ENCODE measurements at regions not wholly inside any gene's neighbourhood (a gene's known extent, or its start where the extent isn't known, plus 50 kb on each side); places are given as distances from the start of the nearest gene placed in this dataset.

DNA sequence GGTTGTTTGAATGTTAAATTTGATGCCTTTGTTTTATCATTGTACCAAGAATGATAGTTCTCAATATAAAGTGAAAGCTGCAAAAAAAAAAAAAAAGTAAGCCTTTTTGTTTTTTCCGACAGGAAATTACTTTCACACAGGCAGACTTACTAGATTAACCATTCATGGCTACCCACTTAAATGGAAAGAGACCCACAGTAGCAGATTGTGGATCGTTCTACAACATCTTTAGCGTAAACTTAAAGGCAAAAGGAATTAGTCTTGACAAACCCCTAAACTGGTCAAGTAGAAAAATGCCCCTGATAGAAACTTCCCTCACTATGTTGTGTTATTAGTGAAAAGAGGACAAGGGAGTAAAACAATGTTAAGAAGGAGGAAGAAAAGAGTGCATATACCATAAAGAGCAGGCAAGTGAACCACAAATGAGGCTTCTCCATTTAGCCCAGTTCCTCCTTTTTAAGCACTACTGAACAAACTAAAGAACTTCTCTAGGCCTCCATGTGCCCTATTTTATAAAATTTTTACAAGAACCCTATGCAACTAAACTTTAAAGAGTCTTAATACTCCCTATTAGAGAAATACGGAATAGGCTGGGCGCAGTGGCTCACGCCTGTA lies 1560.3 kb downstream of the MRPL39 start:
- no peak for DNase-seq (ENCODE audit: low read depth in 1 of 2, low spot score in 1 of 2)

DNA sequence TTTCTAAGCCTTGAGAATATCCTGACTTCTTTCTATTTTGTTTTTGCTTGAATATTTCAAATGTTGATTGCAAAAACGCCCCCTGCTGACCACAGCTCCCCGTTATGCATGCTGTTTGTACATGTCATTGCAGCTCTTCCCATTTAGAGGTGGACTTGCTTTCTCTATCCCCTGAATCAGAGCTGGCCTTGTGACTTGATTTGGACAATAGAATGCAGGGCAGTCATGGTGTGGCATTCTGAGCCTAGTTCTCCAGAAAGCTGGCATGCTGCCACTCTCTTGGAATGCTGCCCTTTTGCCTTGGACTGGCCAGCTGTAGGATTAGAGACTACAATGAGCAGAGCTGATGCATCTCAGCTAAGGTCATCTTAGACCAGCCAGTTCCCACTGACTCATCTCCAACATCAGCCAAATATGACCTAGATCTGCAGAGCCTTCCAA lies 1561.5 kb downstream of the MRPL39 start:
- DNase-seq (ENCODE audit: low read depth in 1 of 2, low spot score in 1 of 2) = no peak

DNA sequence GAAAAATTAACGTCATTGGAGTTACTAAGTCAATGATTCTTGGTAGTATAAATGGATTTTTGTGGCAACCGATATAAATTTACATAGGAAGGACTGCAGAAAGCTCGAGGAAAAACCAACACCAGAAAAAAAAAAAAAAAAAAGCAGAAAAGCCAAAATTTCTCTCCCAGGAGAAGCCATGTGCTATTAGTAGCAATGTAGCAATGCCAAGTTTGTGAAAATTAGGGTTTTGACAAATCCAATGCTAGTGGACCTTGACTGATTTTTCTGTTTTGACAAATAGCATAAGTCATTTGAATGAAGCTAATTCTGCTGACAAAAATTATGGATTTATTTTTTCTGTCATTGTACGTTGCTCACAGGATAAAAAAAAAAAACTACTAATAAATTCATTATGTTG lies 1561.9 kb downstream of the MRPL39 start:
- DNase-seq (ENCODE audit: low read depth in 1 of 2, low spot score in 1 of 2) = no peak

DNA sequence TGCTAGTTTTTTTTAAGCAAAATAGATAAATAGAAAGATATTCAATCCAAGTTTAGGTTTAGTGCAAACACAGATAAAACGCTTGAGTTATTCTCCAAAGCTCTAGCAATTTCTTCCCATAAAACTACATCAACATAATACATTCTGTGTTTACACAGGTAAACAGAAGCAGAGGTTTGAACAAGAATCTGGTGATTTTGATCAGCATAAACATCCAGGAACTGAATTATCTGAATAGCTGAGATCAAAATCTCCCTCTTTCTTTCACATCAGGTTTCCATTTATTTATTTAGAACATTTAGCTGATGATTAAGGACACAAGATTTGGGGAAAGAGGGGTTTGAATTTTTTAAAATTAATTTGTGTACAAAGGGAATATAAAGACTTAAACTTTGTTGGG lies 1564.6 kb downstream of the MRPL39 start:
- DNase-seq (ENCODE audit: low read depth in 1 of 2, low spot score in 1 of 2) = no peak

DNA sequence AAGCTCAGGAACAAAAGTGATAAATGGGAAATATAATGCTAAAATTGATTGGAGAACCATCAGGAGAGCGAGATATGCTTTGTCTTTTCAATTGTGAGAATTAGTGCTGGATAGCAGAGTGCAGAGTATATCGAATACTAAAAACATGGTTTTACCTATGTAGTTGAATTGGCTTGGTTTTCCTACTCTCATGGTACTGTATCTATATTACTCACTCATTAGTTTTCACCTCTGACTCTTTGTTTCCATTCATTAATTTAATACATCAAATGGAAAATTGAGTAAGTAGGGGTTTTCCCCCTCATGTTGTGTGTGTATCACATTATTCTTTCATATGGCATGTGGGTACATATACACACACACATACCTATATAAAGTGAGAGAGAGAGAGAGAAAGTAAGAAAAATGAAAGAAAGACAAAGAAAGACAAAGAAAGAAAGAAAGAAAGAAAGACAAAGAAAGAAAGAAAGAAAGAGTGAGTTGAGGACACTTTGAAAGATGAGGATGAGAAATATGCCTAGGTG lies 1574.5 kb downstream of the MRPL39 start:
- no peak for DNase-seq (ENCODE audit: low read depth in 1 of 2, low spot score in 1 of 2)

DNA sequence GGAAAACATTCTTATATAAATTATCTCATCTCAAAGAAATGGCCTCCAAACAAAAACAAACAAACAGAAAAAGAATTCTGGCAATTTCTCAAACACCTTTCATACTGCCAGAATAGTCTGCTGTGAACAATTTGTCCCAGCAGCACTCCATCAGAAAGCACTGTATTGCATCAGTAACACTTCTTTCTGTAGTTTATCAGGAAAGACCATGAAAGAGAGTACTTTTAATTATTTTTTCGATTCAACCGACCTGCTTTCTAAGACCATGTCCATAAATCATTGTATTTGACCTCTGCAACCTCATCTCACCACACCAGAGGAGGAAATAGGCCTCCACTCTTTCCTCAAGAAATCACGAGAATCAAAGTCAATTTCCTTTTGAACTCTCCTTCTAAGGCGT lies 1579.9 kb downstream of the MRPL39 start:
- DNase-seq (ENCODE audit: low read depth in 1 of 2, low spot score in 1 of 2) = no peak

DNA sequence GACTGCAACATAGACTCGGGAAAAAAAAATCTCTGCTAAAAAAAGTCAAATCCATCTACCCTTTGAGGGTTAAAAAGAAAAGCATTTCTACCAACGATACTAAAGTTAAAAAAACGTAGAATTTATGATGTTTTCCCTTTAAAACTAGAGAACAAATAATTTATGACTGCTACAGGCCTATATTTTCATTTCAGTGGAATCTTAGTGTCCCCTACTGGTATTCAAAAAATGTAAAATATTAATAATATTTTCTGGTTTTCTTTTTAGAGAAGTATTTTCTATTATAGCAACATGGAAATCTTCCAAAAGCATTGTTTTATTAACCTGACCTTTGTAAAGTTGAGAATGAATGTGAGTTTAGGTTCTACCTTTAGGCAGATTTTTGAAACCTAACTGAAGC lies 1582.2 kb downstream of the MRPL39 start:
- no peak for DNase-seq (ENCODE audit: low read depth in 1 of 2, low spot score in 1 of 2)

DNA sequence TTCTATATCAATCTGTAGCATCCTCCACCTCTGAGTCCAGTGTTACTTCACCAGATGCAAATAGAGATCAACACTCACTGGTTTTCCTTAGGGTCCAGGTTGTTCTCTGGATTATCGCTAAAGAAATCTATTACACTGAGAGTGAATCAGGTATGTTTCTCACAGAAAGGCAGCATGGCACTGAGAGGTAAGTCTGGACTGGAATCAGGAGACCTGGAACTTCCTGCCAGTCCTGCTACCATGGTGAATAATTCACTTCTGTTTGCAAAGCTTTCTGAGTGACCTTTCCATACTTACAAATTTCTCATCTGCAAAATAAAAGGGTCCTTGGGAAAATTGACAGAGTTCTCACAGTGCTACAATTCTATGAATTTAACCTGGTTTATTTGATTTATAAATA lies 1583.3 kb downstream of the MRPL39 start:
- DNase-seq (ENCODE audit: low read depth in 1 of 2, low spot score in 1 of 2) = no peak

DNA sequence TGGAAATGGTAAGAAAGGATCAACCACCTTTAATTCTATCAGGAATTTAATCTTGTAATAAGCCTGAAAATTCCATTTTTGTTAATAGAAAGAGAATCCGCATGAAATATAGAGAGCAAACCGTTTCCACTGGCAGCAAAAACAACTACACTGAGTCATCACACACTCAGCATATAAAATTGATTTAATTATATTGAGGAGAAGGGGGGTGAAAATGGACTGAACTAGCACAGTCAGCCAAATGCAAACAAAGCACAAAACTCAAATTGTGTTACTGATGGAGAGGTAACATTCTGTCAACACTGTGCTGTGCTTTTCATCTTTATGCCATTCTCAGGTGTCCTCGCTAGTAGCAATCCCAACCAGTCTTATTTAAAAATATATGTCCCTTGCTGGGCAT lies 1583.9 kb downstream of the MRPL39 start:
- no peak for DNase-seq (ENCODE audit: low read depth in 1 of 2, low spot score in 1 of 2)

DNA sequence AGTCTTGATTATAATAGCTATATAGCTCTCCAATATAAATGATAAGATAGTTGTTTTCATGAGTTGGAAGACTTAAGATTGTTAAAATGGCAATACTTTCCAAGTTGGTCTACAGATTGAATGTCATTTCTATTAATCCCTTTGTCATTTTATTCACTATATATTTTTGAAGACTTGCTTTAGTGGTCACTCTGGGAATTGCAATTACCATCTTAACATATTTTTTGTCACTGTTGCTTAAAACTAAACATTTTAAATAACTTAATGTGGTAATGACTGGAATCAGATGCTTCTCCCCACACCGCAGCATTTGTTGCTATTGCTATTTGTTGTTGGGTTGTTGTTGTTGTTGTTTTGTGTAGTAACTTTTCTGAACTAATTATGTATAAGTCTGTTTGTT lies 1592.9 kb downstream of the MRPL39 start:
- DNase-seq (ENCODE audit: low read depth in 1 of 2, low spot score in 1 of 2) = no peak

DNA sequence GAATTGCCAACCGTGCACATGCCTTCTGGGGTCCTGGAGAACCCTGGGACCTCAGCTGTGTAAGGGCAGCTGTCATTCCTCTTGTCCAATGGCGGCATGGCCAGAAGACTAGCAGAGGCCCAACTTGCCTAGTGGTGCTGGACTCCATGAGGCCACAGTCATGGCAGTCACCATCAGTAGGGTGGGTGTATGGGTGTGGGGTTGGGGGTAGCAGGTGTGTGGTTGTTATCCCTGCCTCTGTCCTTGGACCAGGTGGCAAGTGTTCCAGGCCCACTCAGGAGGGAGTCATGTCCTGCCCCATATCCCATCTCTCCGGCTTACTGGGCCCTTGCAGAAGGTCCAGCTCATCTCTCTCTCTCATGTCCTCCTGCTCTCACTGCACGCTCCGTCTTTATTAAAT lies 1596.2 kb downstream of the MRPL39 start:
- DNase-seq (ENCODE audit: low read depth in 1 of 2, low spot score in 1 of 2) = no peak

DNA sequence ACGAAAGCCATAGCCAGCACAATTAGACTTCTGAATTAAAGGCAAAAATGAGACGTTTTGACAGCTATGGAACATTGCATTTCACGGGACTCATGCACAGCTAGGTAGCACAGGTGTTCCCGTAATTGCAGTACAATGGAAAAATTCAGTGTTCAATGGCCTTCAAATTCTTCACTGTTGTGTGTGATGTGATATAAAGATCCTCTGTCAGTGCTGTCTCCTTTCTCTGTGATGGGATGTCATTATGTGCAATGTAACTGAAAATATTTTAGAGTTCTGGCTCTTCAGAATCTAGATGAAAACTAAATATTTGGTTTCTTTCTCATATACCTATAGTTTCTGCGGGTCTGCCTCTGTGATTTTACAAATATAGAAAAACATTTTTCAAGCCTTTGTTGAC lies 1599.7 kb downstream of the MRPL39 start:
- DNase-seq (ENCODE audit: low read depth in 1 of 2, low spot score in 1 of 2) = no peak

DNA sequence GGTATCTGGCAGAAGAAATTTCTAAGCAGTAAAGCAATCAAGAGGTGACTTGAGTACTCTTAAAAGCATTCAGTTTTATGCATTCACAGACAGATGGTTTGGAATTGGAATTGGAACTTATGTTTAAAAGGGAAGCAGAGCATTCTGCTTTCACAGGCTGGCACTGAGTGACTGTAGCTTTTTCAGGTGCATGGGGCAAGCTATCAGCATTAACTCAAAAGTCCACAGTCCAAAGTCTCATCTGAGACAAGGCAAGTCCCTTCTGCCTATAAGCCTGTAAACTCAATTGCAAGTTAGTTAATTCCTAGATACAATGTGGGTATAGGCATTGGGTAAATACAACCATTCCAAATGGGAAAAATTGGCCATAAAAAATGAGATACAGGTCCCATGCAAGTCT lies 1620.3 kb downstream of the MRPL39 start:
- DNase-seq (ENCODE audit: low read depth in 1 of 2, low spot score in 1 of 2) = no peak

DNA sequence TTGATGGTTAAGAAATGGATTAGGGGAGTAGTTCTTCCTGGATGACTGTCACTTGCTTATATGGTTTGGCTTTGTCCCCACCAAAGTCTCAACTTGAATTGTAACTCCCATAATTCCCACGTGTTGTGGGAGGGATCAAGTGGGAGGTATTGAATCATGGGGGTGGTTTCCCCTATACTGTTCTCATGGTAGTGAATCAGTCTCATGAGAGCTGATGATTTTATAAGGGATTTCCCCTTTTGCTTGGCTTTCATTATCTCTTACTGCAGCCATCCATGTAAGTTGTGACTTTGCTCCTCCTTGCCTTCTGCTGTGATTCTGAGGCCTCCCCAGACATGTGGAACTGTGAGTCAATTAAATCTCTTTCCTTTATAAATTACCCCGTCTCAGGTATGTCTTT lies 1621.1 kb downstream of the MRPL39 start:
- no peak for DNase-seq (ENCODE audit: low read depth in 1 of 2, low spot score in 1 of 2)

DNA sequence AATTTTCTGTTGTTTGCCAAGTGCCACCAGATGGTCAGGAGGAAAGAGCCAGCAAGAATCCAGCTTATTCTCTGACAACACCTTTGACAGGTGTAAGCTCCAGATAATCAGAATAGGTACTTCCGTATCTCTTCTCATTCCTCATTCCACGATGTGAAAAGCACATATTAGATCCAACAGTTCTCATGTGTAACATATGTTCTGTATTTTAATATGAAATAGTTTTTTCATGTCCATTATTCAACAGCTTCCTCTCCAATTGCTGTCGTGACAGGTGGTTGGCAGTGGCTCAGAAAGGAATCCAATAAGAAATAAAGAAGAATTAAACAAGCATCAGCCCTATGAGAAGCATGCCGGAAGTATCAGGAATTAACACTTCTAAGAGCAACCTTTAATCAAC lies 1624.7 kb downstream of the MRPL39 start:
- no peak for DNase-seq (ENCODE audit: low read depth in 1 of 2, low spot score in 1 of 2)

DNA sequence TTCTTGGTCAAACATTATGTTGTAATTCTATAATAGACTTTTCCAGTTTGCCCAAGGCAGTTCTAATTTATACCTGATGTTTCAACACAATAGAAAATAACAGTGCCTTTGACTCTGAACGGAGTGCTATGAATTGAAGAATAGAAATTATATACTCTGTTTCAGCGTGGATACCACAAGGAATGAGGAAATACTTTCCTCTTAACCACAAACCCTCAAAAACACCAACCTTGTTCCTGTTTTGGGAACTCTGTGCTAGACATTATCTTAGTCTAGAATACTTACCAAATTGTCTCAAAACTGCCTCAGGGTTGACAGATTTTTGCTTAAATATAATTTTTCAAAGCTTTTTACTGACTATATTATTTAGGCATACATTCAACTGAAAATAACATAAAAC lies 1629.3 kb downstream of the MRPL39 start:
- no peak for DNase-seq (ENCODE audit: low read depth in 1 of 2, low spot score in 1 of 2)

DNA sequence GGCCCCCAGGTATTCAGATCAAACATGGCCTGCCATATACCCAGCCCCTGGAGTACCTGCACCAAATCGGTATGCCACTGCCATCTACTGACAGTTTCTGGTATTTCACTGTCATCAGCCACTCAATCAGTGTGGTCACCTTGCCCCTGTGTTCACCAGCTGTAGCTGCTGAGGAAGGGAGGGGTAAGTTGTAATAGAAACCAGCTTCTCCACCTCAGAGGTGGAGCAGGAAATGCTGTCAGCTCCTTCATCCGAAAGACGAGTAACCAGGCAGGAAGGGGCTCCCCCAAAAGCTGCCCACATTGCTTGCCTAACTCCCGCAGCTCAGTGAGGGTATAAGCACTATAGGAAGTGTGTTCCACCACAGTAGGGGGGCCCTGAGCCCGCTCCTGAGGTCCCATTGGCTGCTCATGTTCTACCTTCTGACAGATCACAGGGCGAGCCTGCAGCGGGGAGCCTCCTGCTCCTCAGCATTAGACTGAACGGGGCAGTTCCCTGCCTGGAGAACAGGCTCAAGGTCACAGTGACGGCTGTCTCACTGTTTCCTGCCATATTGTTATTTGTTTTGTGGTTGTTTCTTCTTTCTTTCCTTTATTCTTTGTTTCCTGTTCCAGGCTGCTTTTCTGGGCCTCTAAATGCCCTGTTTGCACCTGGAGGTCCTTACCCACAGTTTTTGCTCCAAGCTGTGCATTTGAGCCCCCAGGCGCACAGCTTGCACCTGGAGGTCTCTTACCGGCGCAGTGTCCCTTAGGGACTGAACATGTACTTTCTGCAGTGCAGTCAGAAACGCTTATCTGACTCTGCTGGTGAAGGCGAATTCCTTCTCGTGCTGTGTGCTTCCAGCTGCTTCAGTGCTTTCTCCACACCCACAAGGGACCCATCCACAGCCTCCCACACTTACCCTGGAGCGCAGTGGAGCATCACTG lies 1638.3 kb downstream of the MRPL39 start:
- peak; percentile 16 to 35 for DNase-seq (ENCODE audit: low read depth in 1 of 2, low spot score in 1 of 2)

DNA sequence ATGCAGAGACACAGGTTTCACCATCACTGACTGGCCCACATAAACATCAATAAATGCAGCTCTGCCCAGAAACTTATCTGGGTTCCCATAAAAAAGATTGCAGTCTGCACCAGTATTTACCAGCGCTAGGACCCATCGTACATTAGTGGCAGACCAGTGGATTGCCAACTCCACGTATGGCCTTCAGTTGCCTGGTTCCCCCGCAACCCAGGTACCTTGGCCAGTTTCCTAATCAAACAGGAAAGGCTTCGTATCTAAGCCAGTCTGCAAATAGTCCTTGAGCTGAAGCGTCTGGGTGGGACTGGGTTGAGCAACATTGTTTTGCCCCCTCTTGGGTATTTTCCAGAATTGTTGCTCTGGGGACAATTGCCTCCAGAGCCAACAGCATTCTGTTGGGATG lies 1639.3 kb downstream of the MRPL39 start:
- DNase-seq (ENCODE audit: low read depth in 1 of 2, low spot score in 1 of 2) = no peak

DNA sequence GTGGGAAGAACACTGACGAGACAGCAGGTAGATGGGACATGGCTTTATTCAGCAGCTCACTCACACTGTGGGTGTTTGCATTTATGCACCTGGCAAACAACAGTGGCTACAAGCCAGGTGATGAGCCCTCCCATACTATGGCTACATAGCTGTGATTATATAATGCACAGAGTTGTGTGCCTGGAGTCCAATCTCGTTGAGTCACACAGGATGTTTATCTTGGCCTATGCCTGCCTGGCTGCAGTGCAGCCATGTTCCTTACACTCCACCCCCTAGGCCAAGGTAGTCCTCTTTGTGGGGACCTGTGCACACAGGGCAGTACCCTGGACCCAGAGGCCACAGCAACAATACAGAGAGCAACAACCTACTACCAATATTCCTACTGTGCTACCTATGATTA lies 1643.8 kb downstream of the MRPL39 start:
- no peak for DNase-seq (ENCODE audit: low read depth in 1 of 2, low spot score in 1 of 2)

DNA sequence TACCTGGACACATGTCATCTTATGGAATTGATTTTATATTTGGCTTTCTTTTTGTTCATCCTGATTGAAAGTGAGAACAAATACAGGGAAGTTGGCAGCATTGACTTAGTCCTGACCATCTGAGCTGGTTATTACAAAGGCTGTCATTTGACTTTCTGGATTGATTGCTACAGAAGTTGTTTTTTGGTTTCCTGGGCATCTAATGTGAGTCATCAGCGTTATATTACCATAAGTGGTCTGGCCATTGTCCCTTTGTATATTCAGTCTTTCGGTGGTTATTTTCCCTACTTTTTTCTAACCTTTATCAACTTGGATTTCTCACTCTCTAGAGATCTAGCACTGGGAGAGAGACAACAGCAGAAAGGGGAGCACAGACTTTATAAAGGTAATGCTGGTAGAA lies 1646.5 kb downstream of the MRPL39 start:
- DNase-seq (ENCODE audit: low read depth in 1 of 2, low spot score in 1 of 2) = no peak

DNA sequence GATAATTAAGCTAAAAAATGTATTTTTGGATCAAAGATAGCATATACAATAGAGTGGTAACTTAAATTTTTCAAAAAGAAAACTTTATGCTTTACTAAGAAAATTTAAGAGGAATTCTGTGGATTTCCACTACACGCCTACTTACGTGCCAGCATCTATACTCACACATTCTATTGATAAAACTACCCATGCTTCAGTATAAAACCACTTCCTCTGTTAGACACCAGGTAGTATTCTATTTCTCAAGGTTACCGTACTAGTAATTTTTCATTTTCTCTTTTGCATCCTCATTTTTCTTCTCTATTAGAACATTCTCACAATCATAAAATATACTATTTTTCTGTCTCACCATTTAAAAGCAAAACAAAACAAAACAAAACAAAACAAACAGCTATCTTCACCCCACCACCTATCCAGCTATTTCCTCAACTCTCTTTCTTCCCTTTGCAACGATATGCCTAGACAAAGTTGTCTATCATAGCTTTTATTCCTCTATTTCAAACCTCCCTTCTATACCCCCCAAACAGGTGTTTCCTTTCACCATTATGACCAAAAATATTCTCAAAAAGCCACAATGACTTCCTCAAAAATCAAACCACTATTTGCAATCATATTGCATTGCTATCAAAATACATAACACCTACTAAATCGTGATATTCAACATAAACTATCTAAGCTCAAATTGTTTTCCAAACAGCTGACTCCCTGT lies 1652.0 kb downstream of the MRPL39 start:
- no peak for DNase-seq (ENCODE audit: low read depth in 1 of 2, low spot score in 1 of 2)

DNA sequence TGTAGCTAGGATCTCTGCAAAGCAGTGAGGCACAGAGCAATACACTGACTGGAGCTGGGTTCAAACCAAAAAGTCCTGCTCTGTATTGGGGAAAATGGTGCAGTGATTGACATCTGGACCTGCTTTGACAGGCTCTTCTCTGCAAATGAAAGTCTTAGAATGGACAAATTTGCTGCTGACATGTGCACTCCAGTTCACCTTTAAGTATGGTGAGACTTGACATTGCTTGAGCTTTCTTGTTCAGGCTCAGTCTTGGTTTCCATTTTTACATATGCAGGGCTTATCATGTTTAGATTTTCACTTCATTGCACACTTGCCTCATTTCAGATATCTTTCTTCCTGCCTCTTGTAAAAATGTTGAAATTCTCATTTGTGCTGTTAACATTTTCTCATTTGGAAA lies 1655.0 kb downstream of the MRPL39 start:
- DNase-seq (ENCODE audit: low read depth in 1 of 2, low spot score in 1 of 2) = no peak

All from activated T-helper 1 cell treated with anti-CD3 and anti-CD28 coated beads, Interleukin-2, amount 50 U/mL, for 16 hours (primary cell).